ENCODE measurements at regions not wholly inside any gene's neighbourhood (a gene's known extent, or its start where the extent isn't known, plus 50 kb on each side); places are given as distances from the start of the nearest gene placed in this dataset.
"Not testable (repeated sequence)": the region's sequence is repeated elsewhere in the genome, so short reads cannot be mapped to it uniquely, and the experiment has no call there.

GRCh38 chr11:100528872-100529416 is 158.1 kb upstream of the ARHGAP42 start:
- in situ Hi-C loops (cut with MboI; ENCODE audit: low pct_unique_long_range_greater_than_20kb, low sequenced_read_pairs, unreplicated experiment) = no loop called here
- no peak for DNase-seq (ENCODE audit: low spot score)
- TF ChIP-seq, protein P1, sequence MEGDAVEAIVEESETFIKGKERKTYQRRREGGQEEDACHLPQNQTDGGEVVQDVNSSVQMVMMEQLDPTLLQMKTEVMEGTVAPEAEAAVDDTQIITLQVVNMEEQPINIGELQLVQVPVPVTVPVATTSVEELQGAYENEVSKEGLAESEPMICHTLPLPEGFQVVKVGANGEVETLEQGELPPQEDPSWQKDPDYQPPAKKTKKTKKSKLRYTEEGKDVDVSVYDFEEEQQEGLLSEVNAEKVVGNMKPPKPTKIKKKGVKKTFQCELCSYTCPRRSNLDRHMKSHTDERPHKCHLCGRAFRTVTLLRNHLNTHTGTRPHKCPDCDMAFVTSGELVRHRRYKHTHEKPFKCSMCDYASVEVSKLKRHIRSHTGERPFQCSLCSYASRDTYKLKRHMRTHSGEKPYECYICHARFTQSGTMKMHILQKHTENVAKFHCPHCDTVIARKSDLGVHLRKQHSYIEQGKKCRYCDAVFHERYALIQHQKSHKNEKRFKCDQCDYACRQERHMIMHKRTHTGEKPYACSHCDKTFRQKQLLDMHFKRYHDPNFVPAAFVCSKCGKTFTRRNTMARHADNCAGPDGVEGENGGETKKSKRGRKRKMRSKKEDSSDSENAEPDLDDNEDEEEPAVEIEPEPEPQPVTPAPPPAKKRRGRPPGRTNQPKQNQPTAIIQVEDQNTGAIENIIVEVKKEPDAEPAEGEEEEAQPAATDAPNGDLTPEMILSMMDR (IDR thresholded peaks at IDR 0.05; ENCODE audit: extremely low read depth, insufficient read depth, missing control alignments) = no peak

GRCh38 chr11:100531290-100531689 is 155.8 kb upstream of the ARHGAP42 start:
- in situ Hi-C loops (cut with MboI; ENCODE audit: low pct_unique_long_range_greater_than_20kb, low sequenced_read_pairs, unreplicated experiment); DNase-seq (ENCODE audit: low spot score): not testable (repeated sequence)

GRCh38 chr11:100536979-100537378 is 150.1 kb upstream of the ARHGAP42 start:
- TF ChIP-seq, protein P1 (IDR thresholded peaks at IDR 0.05; ENCODE audit: extremely low read depth, insufficient read depth, missing control alignments) = no peak
- in situ Hi-C loops (cut with MboI; ENCODE audit: low pct_unique_long_range_greater_than_20kb, low sequenced_read_pairs, unreplicated experiment) = no loop called here
- DNase-seq (ENCODE audit: low spot score) = no peak

DNA sequence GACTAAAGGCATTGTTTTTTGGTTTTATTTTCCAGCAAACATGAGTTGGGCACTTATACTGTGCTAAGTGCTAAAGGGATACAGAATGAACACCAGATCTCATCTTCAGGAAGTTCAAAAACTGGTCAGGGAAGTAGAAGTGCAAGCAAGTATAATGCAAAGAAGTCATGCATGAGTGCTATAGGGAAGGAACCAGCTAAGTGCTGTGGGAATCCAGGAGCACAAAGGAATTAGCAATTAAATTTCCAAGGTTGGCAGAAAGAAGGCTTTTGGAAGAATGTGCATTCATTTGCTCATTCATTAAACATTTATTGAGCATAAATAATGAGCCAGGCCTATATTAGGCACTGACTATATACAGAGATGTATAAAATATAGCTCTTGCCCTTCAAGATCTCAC is 143.7 kb upstream of the ARHGAP42 start:
- TF ChIP-seq, protein P1 (IDR thresholded peaks at IDR 0.05; ENCODE audit: extremely low read depth, insufficient read depth, missing control alignments) = no peak
- DNase-seq (ENCODE audit: low spot score) = no peak
- in situ Hi-C loops (cut with MboI; ENCODE audit: low pct_unique_long_range_greater_than_20kb, low sequenced_read_pairs, unreplicated experiment) = no loop called here

DNA sequence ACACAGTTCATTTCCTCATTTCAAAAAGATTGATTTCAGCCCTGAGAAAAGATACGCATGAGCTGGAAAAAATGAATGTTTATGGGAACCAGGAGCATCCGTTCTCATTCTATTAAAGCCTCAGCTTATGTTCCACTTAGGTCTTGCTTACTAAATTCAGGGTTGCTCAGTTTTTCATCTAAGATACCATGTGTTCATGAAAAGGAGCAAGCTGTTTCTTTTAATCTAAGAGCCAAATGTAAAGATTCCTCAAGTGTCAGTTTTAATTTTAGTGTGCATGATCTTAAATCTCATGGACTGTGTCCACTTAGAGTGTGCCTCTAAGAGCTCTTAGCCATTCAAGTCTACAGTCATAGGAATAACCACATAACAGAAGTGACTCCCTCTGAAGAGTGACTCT is 141.5 kb upstream of the ARHGAP42 start:
- TF ChIP-seq, protein P1 (IDR thresholded peaks at IDR 0.05; ENCODE audit: extremely low read depth, insufficient read depth, missing control alignments) = no peak
- in situ Hi-C loops (cut with MboI; ENCODE audit: low pct_unique_long_range_greater_than_20kb, low sequenced_read_pairs, unreplicated experiment) = no loop called here
- no peak for DNase-seq (ENCODE audit: low spot score)

GRCh38 chr11:100545970-100546369 is 141.1 kb upstream of the ARHGAP42 start:
- TF ChIP-seq, protein P1 (IDR thresholded peaks at IDR 0.05; ENCODE audit: extremely low read depth, insufficient read depth, missing control alignments) = no peak
- DNase-seq (ENCODE audit: low spot score) = no peak
- in situ Hi-C loops (cut with MboI; ENCODE audit: low pct_unique_long_range_greater_than_20kb, low sequenced_read_pairs, unreplicated experiment) = no loop called here

DNA sequence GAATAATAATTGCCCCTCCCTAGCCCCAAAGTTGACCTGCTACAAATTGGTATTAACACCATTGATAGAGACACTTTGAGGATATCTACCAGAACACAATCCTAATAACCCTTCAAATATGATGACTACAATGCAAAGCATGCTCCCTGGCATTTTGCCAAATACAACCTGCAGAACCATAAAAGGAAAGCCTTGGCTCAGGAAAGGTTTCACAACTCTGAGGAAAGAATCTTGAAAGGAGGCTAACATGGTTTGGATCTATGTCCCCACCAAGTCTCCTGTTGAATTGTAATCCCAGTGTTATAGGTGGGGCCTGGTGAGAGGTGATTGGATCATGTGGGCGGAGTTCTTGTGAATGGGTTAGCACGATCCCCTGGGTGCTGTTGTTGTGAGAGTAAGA is 140.4 kb upstream of the ARHGAP42 start:
- no peak for DNase-seq (ENCODE audit: low spot score)
- in situ Hi-C loops (cut with MboI; ENCODE audit: low pct_unique_long_range_greater_than_20kb, low sequenced_read_pairs, unreplicated experiment) = no loop called here
- TF ChIP-seq, protein P1 (IDR thresholded peaks at IDR 0.05; ENCODE audit: extremely low read depth, insufficient read depth, missing control alignments) = no peak

Measured in GM13977 (cell line).